ENCODE measurements at regions not wholly inside any gene's neighbourhood (a gene's known extent, or its start where the extent isn't known, plus 50 kb on each side); places are given as distances from the start of the nearest gene placed in this dataset.

GRCh38 chr1:73868810-73869336 is 329.1 kb downstream of the LRRIQ3 start:
- no peaks in the 10 kb centered on the region for H3K27me3 ChIP-seq
- H3K36me3 ChIP-seq (replicated peaks in 1 of 2; ENCODE audit: insufficient read depth in 1 of 2, low read depth in 2 of 2), result no peaks in the 10 kb centered on the region
- no peak for ATAC-seq
- H3K9me3 ChIP-seq, result no peaks in the 10 kb centered on the region
- H3K27ac ChIP-seq, result no peak overlapping the region
- DNase-seq, result no peak
- WGBS, 2 donors, result 58 to 77% methylated on average over 2 of the region's 2 CpGs
- no peak for TF ChIP-seq POLR2A (IDR thresholded peaks at IDR 0.05)
- TF ChIP-seq, protein P1, sequence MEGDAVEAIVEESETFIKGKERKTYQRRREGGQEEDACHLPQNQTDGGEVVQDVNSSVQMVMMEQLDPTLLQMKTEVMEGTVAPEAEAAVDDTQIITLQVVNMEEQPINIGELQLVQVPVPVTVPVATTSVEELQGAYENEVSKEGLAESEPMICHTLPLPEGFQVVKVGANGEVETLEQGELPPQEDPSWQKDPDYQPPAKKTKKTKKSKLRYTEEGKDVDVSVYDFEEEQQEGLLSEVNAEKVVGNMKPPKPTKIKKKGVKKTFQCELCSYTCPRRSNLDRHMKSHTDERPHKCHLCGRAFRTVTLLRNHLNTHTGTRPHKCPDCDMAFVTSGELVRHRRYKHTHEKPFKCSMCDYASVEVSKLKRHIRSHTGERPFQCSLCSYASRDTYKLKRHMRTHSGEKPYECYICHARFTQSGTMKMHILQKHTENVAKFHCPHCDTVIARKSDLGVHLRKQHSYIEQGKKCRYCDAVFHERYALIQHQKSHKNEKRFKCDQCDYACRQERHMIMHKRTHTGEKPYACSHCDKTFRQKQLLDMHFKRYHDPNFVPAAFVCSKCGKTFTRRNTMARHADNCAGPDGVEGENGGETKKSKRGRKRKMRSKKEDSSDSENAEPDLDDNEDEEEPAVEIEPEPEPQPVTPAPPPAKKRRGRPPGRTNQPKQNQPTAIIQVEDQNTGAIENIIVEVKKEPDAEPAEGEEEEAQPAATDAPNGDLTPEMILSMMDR (IDR thresholded peaks at IDR 0.05), result no peak
- no peaks in the 10 kb centered on the region for H3K4me1 ChIP-seq
- no peak overlapping the region for H3K4me3 ChIP-seq
- intact Hi-C loops (cut with DNase I), result no loop called here

GRCh38 chr1:73862355-73862754 is 335.6 kb downstream of the LRRIQ3 start:
- H3K4me3 ChIP-seq, result no peak overlapping the region
- ATAC-seq (no peak), DNase-seq (no peak)
- H3K36me3 ChIP-seq (replicated peaks in 1 of 2; ENCODE audit: insufficient read depth in 1 of 2, low read depth in 2 of 2), result no peaks in the 10 kb centered on the region
- intact Hi-C loops (cut with DNase I), result no loop called here
- H3K27ac ChIP-seq, result no peak overlapping the region
- 22 to 24% methylated on average over 1 of the region's 1 CpG for WGBS, 2 donors
- no peaks in the 10 kb centered on the region for H3K9me3 ChIP-seq
- no peak for TF ChIP-seq POLR2A (IDR thresholded peaks at IDR 0.05)
- TF ChIP-seq, protein P1 (IDR thresholded peaks at IDR 0.05), result no peak
- no peaks in the 10 kb centered on the region for H3K27me3 ChIP-seq
- H3K4me1 ChIP-seq, result no peaks in the 10 kb centered on the region

- TF ChIP-seq, protein P1 (IDR thresholded peaks at IDR 0.05), result no peak
- no peak for TF ChIP-seq POLR2A (IDR thresholded peaks at IDR 0.05)
- Histone ChIP-seq H3K4me1 (no peaks in the 10 kb centered on the region), H3K27ac (no peak overlapping the region), H3K9me3 (no peaks in the 10 kb centered on the region), H3K4me3 (no peak overlapping the region), H3K36me3 (replicated peaks in 1 of 2; ENCODE audit: insufficient read depth in 1 of 2, low read depth in 2 of 2) (no peaks in the 10 kb centered on the region), H3K27me3 (no peaks in the 10 kb centered on the region)
- intact Hi-C loops (cut with DNase I), result no loop called here
- 28 to 32% methylated on average over 2 of the region's 2 CpGs for WGBS, 2 donors
- DNase-seq (no peak), ATAC-seq (no peak)
These were observed 337.5 kb downstream of the LRRIQ3 start for GRCh38 chr1:73860421-73860950.

DNA sequence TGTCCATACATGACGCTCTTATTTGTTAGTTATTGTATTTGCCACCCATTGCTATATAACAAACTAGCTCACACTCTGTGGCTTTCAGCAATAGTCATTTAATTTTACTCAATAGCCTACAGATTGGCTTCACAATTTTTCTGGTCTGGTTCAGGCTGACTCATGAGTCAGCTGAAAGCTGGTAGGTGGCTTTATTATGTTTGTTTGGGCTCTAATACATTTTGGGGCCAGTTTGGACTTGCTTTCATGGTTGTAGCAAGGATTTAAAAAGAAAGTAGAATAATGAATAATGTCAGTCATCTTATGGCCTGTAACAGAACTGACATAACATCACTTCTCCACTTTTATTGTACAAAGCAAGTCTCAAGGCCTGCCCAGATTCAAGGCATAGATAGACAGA is 338.7 kb downstream of the LRRIQ3 start:
- no peak overlapping the region for H3K4me3 ChIP-seq
- WGBS, 2 donors, result 83 to 86% methylated on average over 1 of the region's 1 CpG
- intact Hi-C loops (cut with DNase I), result no loop called here
- DNase-seq (no peak), ATAC-seq (no peak)
- H3K9me3 ChIP-seq, result no peaks in the 10 kb centered on the region
- TF ChIP-seq POLR2A (IDR thresholded peaks at IDR 0.05), result no peak
- TF ChIP-seq, protein P1 (IDR thresholded peaks at IDR 0.05), result no peak
- H3K36me3 ChIP-seq (replicated peaks in 1 of 2; ENCODE audit: insufficient read depth in 1 of 2, low read depth in 2 of 2), result no peaks in the 10 kb centered on the region
- no peaks in the 10 kb centered on the region for H3K27me3 ChIP-seq
- no peak overlapping the region for H3K27ac ChIP-seq
- no peaks in the 10 kb centered on the region for H3K4me1 ChIP-seq

- no peak overlapping the region for H3K27ac ChIP-seq
- no peaks in the 10 kb centered on the region for H3K4me1 ChIP-seq
- ATAC-seq (no peak), DNase-seq (no peak)
- no peak overlapping the region for H3K4me3 ChIP-seq
- no peaks in the 10 kb centered on the region for H3K9me3 ChIP-seq
- H3K27me3 ChIP-seq, result no peaks in the 10 kb centered on the region
- H3K36me3 ChIP-seq (replicated peaks in 1 of 2; ENCODE audit: insufficient read depth in 1 of 2, low read depth in 2 of 2), result no peaks in the 10 kb centered on the region
- intact Hi-C loops (cut with DNase I), result no loop called here
- TF ChIP-seq, protein P1 (IDR thresholded peaks at IDR 0.05), result no peak
- no peak for TF ChIP-seq POLR2A (IDR thresholded peaks at IDR 0.05)
- WGBS, 2 donors, result 55 to 68% methylated on average over 2 of the region's 2 CpGs
These were observed 343.4 kb downstream of the LRRIQ3 start for GRCh38 chr1:73854527-73854926.

All from body of pancreas (tissue), 4 donors.